ENCODE measurements at regions not wholly inside any gene's neighbourhood (a gene's known extent, or its start where the extent isn't known, plus 50 kb on each side); places are given as distances from the start of the nearest gene placed in this dataset.
"Not testable (repeated sequence)": the region's sequence is repeated elsewhere in the genome, so short reads cannot be mapped to it uniquely, and the experiment has no call there.

- DNase-seq: no peak
Observed at GRCh38 chr21:14058566-14058965, 152.2 kb downstream of the LIPI start.

DNA sequence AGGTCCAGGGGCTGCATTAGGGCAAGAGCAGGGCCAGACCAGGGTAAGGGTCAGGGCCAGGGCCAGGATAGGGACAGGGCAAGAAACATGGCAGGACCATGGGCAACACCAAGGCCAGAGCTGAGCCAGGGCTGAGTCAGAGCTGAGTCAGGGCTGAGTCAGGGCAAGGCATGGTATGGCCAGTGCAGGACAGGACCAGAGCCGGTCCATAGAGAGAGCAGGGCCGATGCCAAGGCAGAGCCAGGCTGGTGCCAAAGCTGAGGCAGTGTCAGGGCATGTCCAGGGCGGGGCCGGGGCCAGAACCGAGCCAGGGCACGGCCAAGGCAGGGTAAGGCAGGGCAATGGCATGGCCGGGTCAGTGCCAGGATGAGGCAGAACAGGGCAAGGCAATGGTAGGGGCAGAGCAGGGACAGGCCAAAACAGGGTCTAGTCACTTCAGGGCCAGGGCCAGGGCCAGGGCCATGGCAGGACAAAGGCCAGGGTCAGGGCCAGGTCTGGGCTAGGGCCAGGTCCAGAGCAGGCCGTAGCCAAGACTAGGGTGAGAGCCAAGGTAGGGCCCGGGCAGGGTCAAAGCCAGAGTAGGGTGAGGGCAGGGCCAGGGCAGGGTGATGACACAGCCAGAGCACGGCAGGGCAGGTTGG, 152.8 kb downstream of the LIPI start:
- DNase-seq: not testable (repeated sequence)

- no peak for DNase-seq
Observed at GRCh38 chr21:14057313-14057712, 153.4 kb downstream of the LIPI start.

GRCh38 chr21:14056771-14057191, 154.0 kb downstream of the LIPI start:
- no peak for DNase-seq

DNA sequence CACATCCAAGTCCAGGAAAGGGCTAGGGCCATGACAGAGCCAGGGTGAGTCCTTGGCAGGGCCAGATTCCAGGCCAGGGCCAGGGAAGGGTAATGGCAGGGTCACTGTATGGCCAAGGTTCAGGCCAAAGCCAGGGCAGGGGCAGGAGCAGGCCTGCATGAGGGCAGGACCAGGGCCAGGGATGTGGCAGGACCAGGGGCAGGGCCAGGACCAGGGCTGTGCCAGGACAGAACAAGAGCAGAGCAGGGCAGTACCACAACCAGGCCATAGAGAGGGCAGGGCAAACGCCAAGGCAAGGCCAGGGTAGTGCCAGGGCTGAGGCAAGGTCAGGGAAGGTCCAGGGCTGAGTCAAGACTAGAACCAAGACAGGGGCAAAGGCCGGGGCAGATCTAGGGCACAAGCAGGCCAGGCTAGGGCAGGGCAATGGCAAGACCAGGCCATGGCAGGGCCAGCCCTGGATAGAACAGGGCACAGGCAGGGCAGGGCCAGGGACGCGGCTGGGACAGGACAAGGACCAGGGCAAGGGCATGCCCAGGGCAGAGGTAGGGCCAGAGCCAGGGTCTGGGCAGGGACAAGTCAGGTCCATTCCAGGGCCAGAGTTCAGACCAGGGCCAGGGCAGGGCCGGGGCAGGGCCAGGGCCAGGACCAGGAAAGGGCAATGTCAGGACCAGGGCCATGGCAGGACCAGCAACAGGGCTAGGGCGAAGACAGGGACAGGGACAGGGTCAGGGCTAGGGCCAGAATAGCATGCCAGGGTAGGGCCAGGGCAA, 154.8 kb downstream of the LIPI start:
- DNase-seq: not testable (repeated sequence)

DNA sequence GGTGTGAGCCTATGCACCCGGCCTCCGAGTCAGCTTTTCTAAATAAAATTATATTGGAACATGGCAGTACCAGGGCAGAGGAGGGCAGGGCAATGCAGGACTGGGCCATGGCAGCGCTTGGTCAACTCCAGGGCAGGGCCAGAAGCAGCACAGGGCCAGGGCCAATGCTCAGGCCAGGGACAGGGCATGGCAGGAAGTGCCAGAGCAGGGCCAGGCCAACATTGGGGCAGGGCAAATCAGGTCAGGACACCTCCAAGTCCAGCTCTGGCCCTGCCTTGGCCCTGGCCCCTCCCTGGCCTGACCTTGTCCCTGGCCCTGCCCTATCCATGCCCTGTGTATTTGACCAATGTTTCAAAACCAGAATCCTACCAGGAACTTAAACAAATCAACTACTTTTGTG, 156.1 kb downstream of the LIPI start:
- DNase-seq: no peak

DNA sequence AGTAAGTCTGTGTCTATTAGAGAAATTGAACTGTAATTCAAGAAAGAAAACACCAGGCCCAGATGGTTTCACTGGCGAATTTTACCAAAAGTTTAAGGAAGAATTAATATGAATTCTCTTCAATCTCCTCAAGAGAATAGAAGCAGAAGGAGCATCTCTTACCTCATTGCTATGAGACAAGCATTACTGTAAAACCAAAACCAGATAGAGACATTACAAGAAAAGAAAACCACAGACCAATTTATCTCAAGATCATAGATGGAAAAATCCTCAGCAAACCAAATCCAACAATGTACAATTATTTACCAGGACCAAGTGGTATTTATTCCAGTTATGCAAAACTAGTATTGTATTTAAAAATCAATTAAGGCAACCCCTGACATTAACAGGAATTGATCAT, 160.6 kb downstream of the LIPI start:
- DNase-seq: no peak

GRCh38 chr21:14046401-14046800, 164.4 kb downstream of the LIPI start:
- no peak for DNase-seq

DNA sequence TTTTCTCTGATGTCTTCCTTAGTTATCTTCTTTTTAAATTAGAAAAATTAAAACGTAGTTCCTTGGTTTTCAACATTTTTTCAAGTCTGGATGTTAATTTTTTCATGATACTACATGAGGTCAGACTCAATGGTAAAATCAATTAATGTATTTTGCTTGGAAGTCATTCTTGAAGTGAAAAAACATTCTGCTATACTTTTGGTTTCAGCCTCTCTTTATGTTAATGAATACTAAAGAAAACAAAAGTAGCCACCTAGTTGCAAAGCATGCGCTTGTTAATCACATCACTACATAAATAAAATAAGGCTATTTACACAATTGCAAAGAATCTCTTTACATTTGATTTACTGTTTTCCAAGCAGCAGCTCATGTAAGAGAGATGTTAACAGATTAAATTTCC, 170.4 kb downstream of the LIPI start:
- DNase-seq: no peak

GRCh38 chr21:14028619-14029018, 182.1 kb downstream of the LIPI start:
- DNase-seq: not testable (repeated sequence)

- DNase-seq: peak; percentile 91
Observed at GRCh38 chr21:14027235-14027869, 183.4 kb downstream of the LIPI start.

GRCh38 chr21:14020108-14020507, 190.6 kb downstream of the LIPI start:
- DNase-seq: not testable (repeated sequence)

DNA sequence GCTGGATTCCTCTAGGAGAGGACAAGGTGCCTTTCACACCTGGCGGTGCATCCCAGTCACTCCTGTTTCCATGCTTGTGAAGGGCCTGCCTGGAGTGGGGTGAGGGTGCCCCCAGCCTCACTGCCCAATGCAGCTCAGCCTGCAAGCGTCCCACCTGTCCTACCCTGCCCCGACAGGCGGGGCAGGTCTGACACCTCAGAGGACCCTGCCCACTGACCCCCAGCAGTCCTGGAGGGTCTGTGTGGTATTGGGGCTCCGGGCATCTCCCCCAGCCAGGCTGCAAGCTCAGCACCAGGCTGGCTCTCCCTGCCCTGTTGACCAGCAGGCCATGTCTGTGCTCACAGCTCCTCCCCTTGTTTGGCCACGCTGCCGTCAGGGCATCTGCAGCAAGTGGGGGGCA, 194.9 kb downstream of the LIPI start:
- not testable (repeated sequence) for DNase-seq

DNA sequence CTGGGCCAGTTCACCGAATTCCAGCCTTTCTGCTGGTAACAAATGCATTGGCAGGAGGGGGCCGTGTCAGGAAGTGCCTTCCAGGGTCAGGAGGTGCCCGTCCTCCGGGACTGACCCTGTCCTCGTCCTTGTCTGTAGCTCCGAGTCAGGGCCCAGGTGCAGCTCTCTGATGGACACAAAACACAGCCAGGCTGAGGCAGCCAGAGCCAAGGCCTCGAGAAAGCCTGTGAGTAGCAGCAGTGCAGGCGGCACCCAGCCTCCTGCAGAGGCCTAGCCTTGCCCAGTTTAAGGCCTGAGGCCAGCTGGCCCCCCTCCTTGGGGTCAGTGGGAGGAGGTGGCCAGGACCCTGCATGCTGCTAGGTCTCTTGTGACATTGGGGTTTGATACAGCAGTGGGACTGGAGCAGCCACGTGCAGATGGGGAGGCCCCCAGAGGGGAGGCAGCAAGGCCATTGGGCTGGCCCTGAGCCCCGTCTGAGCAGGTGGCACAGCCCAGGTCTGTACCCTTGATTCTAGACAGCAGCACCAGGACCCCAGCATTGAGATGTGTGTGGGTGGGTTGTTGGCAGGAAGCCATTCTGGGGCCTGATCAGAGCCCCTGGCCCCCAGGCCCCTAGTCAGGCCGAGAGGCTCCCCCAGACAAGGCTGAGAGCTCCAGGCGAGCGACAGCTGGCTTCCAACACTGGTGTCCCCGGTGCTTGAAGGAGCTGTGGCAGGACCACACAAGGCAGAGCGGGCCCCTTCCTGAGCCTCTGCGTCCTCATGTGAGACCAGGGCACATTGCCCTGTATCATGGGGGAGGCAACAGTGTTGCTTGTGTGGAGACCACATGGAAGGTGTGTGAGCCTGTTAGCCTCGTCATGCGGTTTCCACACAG, 196.9 kb downstream of the LIPI start:
- not testable (repeated sequence) for DNase-seq

DNA sequence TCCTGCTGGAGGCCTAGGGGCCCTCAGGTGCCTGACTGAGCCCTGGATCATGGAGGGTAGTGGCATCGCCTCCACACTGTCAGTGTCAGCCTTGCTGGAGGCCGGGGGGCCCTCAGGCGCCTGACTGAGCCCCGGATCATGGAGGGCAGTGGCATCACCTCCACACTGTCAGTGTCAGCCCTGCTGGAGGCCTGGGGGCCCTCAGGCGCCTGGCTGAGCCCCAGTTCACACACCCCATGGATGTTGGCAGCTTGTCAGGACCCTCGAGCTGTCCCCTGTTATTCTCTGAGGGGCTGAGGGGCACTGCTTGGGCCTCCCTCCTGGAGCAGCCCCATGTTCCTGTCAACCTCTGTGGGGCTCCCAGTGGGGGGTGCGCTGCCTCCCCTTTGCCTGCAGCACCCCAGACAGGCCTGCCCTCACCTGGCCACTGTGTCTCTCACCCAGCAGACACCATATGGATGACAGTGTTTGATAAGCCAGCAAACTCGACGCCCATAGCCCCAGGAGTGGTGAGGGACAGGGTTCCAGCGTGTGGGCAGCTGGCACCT, 197.6 kb downstream of the LIPI start:
- DNase-seq: no peak

DNA sequence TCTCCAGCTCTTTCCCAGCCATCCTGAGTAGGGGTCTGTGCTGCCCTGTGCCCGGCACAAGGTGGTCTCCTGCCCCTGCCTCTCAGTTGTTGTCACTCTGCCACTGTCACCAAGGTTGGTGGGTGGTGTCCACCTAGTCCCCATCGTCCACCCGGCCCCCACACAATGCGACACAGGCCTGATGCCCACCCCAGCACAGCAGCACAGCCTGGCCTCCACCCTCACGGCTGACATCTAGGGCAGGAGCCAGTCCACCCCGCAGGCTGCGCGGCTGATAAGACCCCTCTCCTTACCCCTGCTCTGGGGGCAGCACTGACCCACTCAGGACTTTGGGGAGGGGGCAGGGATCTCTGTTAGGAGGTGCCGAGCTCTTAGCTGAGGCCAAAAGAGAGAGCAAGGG, 198.3 kb downstream of the LIPI start:
- no peak for DNase-seq

GRCh38 chr21:14011751-14012150, 199.0 kb downstream of the LIPI start:
- not testable (repeated sequence) for DNase-seq

GRCh38 chr21:14011149-14011548, 199.6 kb downstream of the LIPI start:
- not testable (repeated sequence) for DNase-seq

- DNase-seq: no peak
Observed at GRCh38 chr21:14010729-14011128, 200.0 kb downstream of the LIPI start.

- DNase-seq: not testable (repeated sequence)
Observed at GRCh38 chr21:14009990-14010389, 200.8 kb downstream of the LIPI start.

- DNase-seq: not testable (repeated sequence)
Observed at GRCh38 chr21:14009238-14009981, 201.3 kb downstream of the LIPI start.

DNA sequence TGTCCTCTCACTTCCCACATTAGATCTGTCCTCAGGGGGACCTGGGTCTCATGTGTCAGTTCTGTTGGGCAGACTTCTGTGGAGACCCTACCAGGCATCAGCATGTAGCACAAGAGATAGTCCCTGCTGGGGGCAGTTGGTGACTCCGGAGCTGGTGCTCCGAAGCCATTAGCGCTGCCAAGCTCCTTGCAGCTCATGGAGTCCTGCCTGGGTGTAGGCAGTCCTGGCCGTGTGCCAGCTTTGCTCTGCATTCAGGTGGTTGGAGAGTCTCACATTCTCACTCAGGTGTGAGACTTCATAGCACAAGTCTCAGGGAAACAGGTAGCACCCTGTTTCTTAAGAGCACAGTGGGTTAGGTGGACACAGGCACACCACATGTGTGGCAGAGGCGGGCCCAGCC, 202.3 kb downstream of the LIPI start:
- not testable (repeated sequence) for DNase-seq

All from MV-4-11 (cell line).